Stimulated activated CD8-positive, alpha-beta memory T cell treated with anti-CD3 and anti-CD28 coated beads, Interleukin-15, amount 100 ng/mL, for 4 hours (primary cell): ENCODE measurements at regions not wholly inside any gene's neighbourhood (a gene's known extent, or its start where the extent isn't known, plus 50 kb on each side); places are given as distances from the start of the nearest gene placed in this dataset.

Experiments
- DNase-seq, 2 donors: peaks; one replicate each; pipeline ENCODE4 v3.0.0-alpha.2; 2020; ENCODE audit warnings: low read depth in 2 of 2

DNA sequence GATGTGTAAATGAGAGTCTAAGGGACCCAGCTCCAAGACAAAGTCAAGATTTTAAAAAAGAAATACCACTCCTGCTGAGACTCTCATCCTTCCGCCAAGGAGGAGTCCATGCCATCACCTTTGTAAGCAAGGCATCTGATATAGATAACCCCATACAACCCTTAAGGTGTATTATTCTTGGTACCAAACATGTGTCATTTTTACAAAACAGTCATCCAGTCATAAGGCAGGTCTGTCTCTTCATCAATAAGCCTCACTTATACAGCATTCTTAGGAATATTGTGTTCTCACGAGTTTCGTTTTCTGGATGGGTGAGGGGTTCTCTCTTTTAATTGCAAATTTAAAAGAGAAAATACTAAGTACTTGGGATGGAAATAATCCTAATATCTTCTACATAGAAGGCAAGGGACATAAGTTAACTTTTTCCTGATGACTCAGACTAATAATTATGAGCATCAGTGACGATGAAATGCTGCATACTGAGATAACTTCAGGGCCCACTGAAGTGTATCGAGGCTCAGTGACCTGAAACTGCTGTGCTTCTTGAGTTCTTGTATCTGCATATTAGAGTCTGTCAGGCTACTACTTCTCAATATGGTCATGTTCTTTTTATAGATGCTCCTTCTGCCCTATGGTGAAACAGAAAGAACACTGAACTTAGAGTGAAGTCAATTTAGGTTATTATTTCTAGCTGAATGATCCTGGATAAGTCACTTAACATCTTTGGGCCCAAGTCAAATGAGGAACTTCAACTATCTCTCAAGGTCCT is 166.6 kb downstream of the KLF12 start:
- DNase-seq, result no peak

DNA sequence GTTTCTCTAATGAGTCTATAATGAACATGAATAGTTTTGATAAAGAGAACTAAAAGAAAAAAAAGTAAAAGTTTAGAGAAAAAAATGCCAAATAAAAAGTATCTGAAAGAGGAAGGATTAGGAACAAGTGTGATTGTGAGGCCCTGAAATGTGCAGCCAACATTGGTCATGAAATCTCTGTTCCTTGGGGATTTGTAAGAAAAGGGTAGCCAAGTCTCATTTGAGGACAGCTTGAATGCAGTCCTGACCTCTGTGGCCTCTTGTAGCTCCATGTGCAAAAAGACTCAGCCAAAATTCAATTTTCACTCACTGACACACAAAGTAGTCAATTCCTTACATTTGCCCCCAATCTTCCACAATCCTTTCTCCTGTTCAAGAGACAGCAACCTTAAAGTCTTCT is 167.9 kb downstream of the KLF12 start:
- DNase-seq, result no peak

DNA sequence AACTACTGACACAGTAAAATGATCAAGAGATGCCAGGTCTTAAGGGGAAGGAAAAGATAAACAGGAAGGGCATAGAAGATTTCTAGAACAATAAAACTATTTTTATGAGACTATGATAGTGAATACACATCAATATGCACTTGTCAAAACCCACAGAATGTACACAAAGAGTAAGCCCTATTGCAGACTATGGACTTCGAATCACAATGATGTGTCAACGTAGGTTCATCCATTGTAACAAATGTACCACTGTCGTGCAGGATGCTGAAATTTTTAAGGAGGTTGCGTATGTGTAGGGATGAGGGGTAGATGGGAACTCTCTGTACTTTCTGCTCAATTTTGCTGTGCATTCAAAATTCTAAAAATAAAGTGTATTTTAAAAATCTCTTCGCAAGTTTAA is 171.9 kb downstream of the KLF12 start:
- DNase-seq, result no peak

DNA sequence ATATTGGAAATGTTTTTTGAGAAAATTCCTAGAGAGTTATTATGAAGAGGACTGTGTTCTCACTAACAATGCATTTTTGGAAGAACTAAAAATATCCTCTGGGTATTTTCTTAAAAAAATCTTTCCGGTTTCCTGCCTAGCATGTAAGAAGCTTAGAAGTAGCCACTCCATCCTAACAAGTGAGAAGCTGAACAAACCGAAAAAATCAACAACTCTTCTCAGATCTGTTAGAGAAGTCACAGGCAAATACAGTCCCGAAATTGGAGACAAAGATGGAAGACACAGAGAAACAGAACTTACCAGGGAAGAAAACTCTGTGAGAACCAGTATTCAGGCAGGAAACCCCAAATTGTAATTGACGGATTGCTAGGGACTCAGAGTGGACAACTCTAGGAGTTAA is 173.0 kb downstream of the KLF12 start:
- no peak for DNase-seq

DNA sequence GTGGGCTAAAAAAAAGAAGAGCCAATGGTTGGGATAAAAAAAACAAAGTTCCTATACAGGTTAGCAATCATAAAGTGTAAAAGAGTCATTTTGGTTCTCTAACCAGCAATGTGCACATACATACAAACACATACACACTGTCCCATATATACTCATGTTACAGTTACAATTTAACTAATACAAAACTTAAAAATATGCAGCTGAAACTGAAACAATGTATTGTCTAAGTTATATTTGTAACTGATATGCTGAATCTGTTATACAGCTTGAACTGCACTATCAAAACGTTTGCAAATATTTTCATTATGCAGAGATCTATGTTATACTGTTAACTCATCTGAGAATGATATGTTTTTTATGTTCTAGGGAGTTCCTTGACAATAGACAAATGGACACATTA is 173.7 kb downstream of the KLF12 start:
- DNase-seq, result no peak

DNA sequence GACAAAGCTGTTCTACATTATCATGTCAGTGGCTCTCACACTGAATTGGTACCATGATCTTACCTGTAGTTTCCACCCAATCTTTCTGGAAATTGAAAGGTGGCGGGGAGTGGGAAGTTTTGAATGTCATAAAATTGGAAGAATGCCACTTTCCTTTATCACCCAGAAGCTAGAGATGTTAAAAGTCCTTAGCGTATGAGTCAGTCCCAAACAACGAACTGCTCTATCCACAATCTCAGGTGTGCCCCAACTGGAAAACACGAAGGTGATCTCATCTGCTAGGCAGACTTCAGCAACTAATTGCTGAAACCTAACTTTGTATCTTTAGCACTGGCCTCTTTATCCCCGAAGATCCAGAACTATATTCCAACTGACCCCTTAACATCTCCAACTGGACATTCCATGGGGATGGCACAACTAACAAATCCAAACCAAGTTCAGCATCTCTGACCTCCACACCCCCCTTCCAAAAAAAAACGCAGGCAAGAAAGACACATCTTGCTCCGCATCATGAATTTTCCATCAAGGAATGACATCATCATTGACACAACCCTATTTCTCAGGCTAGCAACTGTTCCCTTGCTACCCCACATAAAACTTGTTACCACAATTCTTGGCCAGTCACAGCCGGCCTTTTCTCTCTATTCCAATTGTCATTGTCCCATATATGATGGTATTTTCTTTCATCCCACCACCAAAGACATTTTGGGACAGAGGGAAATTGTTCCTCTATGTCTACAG is 175.4 kb downstream of the KLF12 start:
- DNase-seq, result no peak

DNA sequence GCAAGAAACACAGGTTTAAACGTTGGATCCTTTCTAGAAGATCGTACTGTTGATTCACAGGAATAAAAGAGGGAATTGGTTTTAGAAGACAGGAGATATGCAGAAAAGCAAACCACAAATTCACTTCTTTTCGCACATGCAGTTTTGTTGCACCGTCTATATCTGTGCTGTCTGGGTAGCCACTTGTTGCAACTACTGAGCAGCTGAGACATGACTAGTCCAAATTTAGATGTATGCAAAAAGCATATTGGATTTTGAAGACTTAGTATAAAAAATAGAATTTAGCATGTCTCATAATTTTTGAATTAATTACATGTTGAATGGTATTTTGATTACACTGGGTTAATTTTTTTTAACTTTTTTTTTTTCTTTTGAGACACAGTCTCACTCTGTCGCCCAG is 176.3 kb downstream of the KLF12 start:
- DNase-seq, result no peak

DNA sequence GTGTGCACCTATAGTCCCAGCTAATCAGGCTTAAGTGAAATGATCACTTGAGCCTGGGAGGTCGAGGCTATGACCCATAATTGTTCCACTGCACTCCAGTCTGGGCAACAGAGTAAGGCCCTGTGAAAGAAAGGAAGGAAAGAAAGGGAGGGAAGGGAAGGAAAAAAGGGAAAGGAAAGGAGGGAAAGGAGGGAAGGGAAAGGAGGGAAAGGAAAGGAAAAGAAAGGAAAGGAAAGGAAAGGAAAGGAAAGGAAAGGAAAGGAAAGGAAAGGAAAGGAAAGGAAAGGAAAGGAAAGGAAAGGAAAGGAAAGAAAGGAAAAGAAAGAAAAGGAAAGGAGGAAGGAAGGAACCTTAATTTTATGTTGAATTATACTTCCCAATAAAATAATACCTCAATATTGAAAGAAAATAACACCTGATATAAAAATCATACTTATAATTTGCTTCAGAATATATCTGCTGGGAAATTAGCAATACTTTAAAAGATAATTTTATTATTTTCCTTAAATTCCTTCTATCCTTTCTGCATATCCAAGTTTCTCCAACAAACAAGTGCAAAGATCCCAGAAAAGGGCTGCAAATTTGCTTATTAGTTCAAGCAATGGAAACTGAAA is 177.3 kb downstream of the KLF12 start:
- no peak for DNase-seq

DNA sequence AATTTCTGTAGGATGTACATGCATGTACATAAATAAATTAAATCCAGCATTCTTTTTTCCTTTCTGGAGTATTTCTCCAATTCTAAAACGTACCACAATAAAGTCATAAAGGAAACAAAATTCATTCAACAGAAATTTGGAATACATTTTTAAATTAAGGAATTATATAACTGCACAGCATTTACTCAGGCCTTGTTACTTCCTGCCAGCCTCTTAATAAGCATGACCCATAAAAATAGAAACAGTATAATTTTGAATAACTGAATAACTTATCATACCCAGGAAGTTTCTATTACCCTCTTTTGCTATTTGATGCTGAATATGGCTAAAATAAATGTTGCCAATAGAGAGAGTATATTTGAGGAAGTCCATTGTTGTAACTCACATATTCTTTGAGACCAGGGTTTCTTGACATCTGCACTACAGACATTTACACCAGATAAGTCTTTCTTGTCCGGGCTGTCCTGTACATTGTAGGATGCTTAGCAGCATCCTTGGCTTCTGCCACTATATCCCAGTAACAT is 178.2 kb downstream of the KLF12 start:
- no peak for DNase-seq

DNA sequence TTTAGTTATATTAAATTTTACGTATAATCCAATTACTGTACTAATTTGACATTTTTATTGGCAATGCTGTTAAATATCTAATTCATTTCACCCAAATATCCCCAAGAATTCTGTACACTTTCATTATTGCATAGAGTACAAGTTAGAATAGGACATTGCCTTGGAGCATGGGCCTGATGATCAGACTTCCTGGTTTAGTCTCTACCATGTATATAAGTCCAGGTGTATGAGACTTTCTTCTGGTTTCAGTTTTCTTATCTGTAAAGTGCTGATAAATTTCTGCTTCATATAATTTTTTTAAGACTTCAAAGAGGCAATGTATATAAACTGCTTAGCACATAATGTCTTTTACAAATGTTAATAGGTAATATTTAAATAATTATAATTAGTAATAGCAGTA is 179.4 kb downstream of the KLF12 start:
- no peak for DNase-seq

DNA sequence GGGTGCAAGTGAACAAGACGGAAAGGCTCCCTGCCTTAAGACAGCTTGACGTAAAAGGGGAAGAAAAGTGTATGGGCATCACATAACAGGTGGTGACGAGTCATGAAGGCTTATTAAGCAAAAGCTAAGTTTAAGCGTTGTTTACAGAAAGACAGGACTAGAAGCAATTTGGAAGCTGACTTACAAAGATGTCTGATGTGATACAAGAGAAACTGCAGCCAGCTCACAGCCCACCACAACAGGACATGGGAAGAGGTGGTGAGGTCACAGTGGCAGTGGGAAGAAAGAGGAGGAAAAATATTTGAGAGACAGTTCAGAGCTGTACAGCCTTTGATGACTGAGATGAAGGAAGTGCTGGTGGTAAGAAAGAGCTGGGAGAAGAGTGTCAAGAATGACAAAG is 181.6 kb downstream of the KLF12 start:
- DNase-seq, result no peak

DNA sequence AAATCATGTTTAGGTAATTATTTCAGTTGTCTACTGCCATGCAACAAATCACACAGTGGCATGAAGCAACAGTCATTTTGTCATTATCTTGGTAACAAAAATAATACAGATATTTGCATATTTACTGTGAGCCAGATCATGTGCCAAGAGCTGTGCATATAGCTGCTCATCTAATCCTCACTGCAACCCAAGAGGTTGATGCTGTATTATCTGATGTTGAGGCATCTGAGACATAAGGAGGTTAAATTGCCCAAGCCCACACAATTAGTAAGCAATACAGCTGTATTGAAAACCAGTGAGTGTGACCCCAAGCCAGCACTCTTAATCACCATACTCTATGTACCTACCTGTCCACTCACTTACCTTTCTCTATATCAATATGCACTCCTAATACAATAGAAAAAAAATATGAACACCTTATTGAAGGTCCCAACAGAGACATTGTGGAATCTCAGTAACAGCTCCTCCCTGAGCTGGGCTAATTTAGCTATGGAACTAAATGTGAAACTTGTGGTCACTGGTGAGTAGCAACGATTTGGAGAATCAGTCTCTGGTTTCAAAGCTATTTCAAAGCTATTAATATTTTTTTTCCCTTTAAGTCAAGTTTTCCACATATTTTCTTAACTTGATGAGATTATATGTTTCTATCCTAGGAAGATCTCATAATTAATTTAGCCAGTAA is 185.2 kb downstream of the KLF12 start:
- DNase-seq, result no peak

DNA sequence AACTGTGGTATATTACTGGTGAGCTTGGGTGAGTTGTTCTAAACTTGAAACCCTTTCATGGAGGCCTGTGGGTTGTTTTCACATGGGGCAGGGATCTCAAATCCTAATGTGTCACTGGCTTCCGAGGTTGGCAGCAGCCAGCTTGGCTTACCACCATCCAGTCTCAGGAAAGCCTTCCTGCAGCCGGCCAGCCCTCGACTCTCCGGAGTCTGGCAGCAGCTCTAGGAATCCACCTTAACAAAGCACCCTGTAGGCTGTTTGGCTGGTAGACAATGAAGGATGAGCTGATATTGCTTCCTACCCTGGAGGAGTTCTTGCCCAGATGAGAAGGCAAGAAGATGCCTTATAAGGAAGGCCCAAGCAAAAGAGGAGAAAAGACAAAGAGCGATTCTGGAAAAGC is 188.3 kb downstream of the KLF12 start:
- DNase-seq, result no peak

DNA sequence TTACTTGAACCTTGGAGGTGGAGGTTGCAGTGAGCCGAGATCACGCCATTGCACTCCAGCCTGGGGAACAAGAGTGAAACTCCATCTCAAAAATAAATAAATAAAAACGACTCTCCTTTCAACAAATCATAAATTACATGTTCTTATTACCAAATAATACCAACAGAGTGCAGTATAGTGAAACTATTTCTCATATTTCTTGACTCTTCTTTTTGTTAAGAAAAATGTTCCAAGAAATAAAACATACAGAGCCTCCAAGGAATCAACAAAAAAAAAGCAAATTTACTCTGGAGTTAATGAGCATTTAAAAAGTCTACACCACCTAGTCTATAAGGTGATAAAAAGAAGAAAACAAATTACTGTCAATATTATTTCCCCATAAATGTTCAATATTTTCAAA is 188.8 kb downstream of the KLF12 start:
- DNase-seq, result no peak

DNA sequence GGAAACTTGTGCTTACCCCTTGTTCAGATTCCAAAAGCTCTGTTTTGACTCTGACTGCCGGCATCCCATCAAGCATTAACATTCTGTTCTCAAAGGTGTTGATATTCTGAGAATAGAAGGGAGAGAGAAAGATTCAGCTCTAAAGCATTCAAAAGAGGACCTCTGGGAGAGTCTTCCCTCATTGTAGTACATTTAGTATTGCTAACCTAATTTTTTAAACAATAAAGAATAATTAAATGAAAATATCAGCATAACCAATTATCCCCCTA is 190.3 kb downstream of the KLF12 start:
- no peak for DNase-seq

DNA sequence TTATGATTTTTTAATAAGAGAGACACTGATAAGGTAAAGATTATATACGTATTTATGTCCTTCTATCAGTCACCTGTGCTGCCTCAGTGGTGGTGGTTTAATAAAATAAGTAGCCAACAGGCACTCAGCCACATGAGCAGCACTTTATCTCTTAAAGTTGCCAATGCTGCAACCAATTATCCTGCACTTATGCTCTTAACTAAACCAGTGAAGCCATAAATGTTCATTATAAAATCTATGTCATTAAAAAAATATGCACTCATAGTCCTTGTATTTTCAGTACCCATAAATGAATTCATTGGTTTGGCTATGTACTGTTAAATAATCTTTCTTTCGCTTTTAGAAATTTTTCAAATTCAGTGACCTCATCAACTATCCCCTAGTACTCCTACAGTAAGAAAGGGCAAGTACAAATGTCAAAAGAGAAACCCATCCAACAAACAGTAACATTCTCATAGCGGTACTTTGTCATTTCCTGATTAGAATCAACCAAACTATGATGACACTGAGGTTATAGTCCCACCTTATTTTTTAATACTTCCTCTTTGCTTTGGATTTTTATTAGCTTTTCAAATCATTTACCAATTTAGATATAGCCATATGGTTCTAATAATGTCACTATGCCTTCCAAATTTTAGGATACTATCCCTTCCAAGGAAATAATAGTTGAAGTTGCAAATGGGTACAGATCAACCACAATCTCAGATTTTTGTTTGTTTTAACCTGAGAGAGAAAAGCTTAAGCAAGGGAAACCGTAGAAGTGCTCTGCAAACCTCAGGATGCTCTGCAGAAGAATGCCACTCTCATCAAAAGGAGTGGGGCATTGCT is 190.9 kb downstream of the KLF12 start:
- no peak for DNase-seq

DNA sequence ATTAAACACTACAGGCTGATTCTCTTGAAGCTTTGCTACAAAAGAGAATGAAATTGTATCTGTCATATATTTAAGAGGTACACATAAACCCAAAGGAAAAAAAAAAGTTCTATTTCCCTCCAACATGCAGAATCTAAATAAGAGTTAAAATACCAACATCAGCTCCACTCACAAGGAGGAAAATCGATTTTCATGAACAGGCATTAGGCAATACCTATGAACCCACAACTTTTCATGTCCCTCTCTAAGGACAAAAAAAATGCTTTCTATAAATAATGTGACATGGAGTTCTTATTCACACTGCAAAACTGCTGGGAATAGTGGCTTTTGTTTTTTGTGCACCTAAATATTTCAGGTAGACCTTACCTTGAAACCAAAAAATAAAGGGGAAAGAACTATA is 192.5 kb downstream of the KLF12 start:
- DNase-seq, result no peak

DNA sequence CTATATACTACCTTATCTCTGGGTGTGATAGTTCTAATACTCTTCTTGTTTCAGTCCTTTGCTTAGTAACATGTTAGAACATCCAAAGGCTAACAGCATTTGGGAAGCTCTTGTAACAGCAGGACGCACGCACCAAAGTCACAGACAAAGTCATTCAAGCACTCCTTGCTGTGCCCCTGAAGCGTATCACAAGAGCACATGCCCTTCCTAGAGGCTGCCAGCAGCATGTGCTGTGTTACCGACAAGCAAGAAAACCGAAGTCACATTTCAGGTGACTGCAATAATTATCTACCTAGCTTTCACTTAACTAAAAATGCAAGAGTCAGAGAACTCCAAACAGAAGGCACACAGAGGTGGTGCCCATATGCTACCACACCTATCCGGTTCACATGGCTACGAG is 194.1 kb downstream of the KLF12 start:
- no peak for DNase-seq

DNA sequence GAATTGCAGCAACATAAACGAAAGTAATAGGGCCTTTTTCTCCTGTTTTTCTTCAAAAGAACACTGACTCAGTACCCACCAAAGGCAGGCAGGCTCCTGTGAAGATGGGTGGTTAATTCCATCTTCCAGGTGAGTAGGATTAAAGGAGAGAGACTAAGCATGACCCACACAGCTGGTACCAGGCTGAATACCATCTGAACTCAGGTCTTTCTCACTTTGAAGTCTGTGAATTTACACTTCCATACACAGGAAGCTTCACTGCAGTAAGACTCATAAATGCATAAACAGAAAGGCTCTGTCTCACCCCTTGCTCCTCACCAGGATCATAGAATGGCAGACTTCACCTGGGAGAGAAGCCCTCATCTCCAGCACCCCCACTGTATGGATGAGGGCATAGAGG is 194.6 kb downstream of the KLF12 start:
- no peak for DNase-seq

DNA sequence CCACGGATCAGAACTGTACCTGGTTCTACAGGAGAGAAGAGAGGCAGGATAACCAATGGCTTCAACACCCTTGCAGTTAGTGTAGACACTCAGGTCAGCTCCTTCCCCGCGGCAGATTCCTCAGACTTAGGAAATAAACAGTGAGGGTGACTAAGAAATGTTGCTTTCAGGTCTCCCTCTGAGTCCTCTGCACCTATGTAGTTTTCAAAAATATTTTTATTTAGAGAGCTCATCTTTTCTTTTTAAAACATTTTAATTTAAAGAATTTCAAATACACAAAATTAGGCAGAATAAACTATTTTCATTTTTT is 195.2 kb downstream of the KLF12 start:
- no peak for DNase-seq

DNA sequence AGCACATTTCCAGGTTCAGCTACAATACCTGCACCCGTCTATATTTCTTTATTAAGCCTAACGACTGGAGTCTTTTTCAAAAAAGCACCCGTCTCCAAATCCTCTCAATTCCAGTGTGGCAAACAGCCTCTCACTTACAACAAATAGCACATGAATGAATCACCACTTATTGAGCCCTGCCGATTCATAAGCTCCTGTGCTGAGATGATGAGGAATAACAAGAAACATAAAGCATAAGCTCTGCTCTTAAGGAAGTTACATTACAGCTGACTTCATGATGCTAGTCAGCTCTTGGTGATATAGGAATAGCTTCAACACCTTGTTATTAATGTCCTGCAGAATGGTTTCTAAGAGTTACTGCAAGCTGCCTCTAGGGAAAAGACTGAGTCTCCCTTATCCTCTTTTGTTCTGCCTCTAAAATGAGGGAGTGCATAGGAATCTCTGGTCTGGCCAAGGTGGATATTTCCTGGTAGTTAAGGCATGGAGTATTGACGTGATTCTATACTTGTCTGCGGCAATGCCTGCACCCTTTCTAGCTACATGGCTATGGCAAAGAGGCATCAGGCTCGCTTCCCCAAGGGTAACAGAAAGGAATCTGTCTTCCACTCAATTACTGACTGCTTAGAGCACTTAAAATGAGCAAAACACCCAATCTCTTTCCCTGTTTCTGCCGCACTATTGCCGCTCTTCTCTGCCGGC is 195.7 kb downstream of the KLF12 start:
- no peak for DNase-seq
